ENCODE measurements at regions not wholly inside any gene's neighbourhood (a gene's known extent, or its start where the extent isn't known, plus 50 kb on each side); places are given as distances from the start of the nearest gene placed in this dataset.

GRCh38 chr11:115990004-115990447 is 485.8 kb upstream of the CADM1 start:
- TF ChIP-seq CTCF (IDR thresholded peaks at IDR 0.05): peak; percentile 44
- TF ChIP-seq GATA2 (CRISPR knock-in tag; IDR thresholded peaks at IDR 0.05): no peak
- peak; percentile 27; the same call in 1 of the 2 replicates for TF ChIP-seq SMC3 (IDR thresholded peaks at IDR 0.05; ENCODE audit: low read depth, low read length)
- no peak for TF ChIP-seq POLR2AphosphoS5 (IDR thresholded peaks at IDR 0.05; ENCODE audit: low read depth, low read length)
- TF ChIP-seq EZH2phosphoT487 (IDR thresholded peaks at IDR 0.05; ENCODE audit: borderline replicate concordance, low read depth): no peak

Measured in SK-N-SH (cell line).